ENCODE measurements at regions not wholly inside any gene's neighbourhood (a gene's known extent, or its start where the extent isn't known, plus 50 kb on each side); places are given as distances from the start of the nearest gene placed in this dataset.

DNA sequence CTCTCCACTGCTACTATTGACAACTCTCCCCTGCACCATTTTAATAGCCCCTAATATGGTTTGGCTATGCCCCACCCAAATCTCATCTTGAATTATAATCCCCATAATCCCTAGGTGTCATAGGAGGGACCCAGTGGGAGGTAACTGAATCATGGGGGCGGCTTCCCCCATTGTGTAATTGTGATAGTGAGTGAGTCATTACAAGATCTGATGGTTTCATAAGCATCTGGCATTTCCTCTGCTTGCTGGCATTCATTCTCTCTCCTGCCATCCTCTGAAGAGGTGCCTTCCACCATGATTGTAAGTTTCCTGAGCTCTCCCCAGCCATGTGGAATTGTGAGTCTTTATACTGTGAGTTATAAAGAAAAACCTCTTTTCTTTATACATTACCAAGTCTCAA lies 74.1 kb upstream of the TCF21 start:
- ChIA-PET CTCF (ENCODE audit: low intra/inter-chr PET ratio, low total read pairs) (no interaction called here), POLR2A (no interaction called here)
- Histone ChIP-seq H3K4me3 (replicated peaks in 1 of 3; ENCODE audit: insufficient read depth in 1 of 3, low read depth in 2 of 3, low read length in 3 of 3) (no peak overlapping the region), H3K79me2 (ENCODE audit: insufficient read depth, low read length) (no peaks in the 10 kb centered on the region), H2AFZ (ENCODE audit: low read length) (no peak overlapping the region), H3K4me2 (ENCODE audit: low read depth, low read length) (no peak overlapping the region), H3K9me3 (ENCODE audit: low read length) (no peaks in the 10 kb centered on the region), H4K20me1 (ENCODE audit: insufficient read depth, low read length) (no peaks in the 10 kb centered on the region; the same call in 1 of the 2 replicates), H3K27me3 (ENCODE audit: control insufficient read depth in 1 of 2, insufficient read depth in 2 of 2, low read length in 2 of 2) (no peaks in the 10 kb centered on the region), H3K27ac (ENCODE audit: extremely low read length, insufficient read depth, low read length) (no peak overlapping the region), H3K9ac (ENCODE audit: insufficient read depth, low read depth, low read length) (no peak overlapping the region), H3K36me3 (replicated peaks in 1 of 2; ENCODE audit: control insufficient read depth in 1 of 2, insufficient read depth in 2 of 2, low read length in 2 of 2) (no peaks in the 10 kb centered on the region), H3K4me1 (ENCODE audit: insufficient read depth, low read length) (no peaks in the 10 kb centered on the region)
- DNase-seq (ENCODE audit: low spot score) = no peak
- 0% methylated on average over 1 of the region's 1 CpG for WGBS (ENCODE audit: low lambda C conversion rate)
- in situ Hi-C loops (cut with HindIII; ENCODE audit: extremely low pct_ligation_motif_present, low pct_unique_long_range_greater_than_20kb) (no loop called here), intact Hi-C loops (cut with micrococcal nuclease; ENCODE audit: unreplicated experiment) (no loop called here)
- BruUV-seq (replicated peaks) = no TSS peak
- ATAC-seq = no peak
- no peak for TF ChIP-seq RFX5 (IDR thresholded peaks at IDR 0.05; ENCODE audit: low read depth, low read length)
- TF ChIP-seq SAFB2 (CRISPR knock-in tag; IDR thresholded peaks at IDR 0.05; ENCODE audit: borderline replicate concordance, low read depth) = no peak
- TF ChIP-seq ZNF33A (CRISPR knock-in tag; IDR thresholded peaks at IDR 0.05; ENCODE audit: borderline replicate concordance) = no peak
- no peak for TF ChIP-seq ZNF30 (CRISPR knock-in tag; IDR thresholded peaks at IDR 0.05)
- TF ChIP-seq, protein P1, sequence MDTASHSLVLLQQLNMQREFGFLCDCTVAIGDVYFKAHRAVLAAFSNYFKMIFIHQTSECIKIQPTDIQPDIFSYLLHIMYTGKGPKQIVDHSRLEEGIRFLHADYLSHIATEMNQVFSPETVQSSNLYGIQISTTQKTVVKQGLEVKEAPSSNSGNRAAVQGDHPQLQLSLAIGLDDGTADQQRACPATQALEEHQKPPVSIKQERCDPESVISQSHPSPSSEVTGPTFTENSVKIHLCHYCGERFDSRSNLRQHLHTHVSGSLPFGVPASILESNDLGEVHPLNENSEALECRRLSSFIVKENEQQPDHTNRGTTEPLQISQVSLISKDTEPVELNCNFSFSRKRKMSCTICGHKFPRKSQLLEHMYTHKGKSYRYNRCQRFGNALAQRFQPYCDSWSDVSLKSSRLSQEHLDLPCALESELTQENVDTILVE (CRISPR knock-in tag; IDR thresholded peaks at IDR 0.05) = no peak
- TF ChIP-seq PHF5A (CRISPR knock-in tag; IDR thresholded peaks at IDR 0.05; ENCODE audit: low read depth, unreplicated experiment) = no peak
- TF ChIP-seq ZNF20 (CRISPR knock-in tag; IDR thresholded peaks at IDR 0.05) = no peak
- no peak for TF ChIP-seq MTA3 (CRISPR knock-in tag; IDR thresholded peaks at IDR 0.05)
- no peak for TF ChIP-seq FOXC1 (CRISPR knock-in tag; IDR thresholded peaks at IDR 0.05; ENCODE audit: borderline replicate concordance)
- TF ChIP-seq SCMH1 (CRISPR knock-in tag; IDR thresholded peaks at IDR 0.05; ENCODE audit: borderline replicate concordance) = no peak
- TF ChIP-seq FOXP1 (IDR thresholded peaks at IDR 0.05) = no peak
- no peak for TF ChIP-seq FOXP1 (CRISPR knock-in tag; IDR thresholded peaks at IDR 0.05)
- TF ChIP-seq ZSCAN22 (CRISPR knock-in tag; IDR thresholded peaks at IDR 0.05) = no peak
- TF ChIP-seq FOXK2 (IDR thresholded peaks at IDR 0.05) = no peak
- TF ChIP-seq, protein P2, sequence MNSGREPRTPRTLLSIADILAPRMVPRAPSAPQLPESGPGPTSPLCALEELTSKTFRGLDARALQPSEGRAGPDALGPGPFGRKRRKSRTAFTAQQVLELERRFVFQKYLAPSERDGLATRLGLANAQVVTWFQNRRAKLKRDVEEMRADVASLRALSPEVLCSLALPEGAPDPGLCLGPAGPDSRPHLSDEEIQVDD (CRISPR knock-in tag; IDR thresholded peaks at IDR 0.05; ENCODE audit: borderline replicate concordance) = no peak
- TF ChIP-seq ZMYM4 (CRISPR knock-in tag; IDR thresholded peaks at IDR 0.05) = no peak
- TF ChIP-seq, protein P3, sequence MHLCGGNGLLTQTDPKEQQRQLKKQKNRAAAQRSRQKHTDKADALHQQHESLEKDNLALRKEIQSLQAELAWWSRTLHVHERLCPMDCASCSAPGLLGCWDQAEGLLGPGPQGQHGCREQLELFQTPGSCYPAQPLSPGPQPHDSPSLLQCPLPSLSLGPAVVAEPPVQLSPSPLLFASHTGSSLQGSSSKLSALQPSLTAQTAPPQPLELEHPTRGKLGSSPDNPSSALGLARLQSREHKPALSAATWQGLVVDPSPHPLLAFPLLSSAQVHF (CRISPR knock-in tag; IDR thresholded peaks at IDR 0.05) = no peak
- TF ChIP-seq, protein P4, sequence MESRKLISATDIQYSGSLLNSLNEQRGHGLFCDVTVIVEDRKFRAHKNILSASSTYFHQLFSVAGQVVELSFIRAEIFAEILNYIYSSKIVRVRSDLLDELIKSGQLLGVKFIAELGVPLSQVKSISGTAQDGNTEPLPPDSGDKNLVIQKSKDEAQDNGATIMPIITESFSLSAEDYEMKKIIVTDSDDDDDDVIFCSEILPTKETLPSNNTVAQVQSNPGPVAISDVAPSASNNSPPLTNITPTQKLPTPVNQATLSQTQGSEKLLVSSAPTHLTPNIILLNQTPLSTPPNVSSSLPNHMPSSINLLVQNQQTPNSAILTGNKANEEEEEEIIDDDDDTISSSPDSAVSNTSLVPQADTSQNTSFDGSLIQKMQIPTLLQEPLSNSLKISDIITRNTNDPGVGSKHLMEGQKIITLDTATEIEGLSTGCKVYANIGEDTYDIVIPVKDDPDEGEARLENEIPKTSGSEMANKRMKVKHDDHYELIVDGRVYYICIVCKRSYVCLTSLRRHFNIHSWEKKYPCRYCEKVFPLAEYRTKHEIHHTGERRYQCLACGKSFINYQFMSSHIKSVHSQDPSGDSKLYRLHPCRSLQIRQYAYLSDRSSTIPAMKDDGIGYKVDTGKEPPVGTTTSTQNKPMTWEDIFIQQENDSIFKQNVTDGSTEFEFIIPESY (CRISPR knock-in tag; IDR thresholded peaks at IDR 0.05) = no peak
- TF ChIP-seq ZNF44 (CRISPR knock-in tag; IDR thresholded peaks at IDR 0.05) = no peak
- FAIRE-seq = no peak
